GM19193 (cell line): ENCODE measurements at regions not wholly inside any gene's neighbourhood (a gene's known extent, or its start where the extent isn't known, plus 50 kb on each side); places are given as distances from the start of the nearest gene placed in this dataset.
A peak's percentile ranks its signal among the peaks of the same experiment; 100 is the strongest.

ENCODE experiments used
- POLR2A ChIP-seq: IDR thresholded peaks from 4 replicates; pipeline ENCODE4 v1.6.1; 2011; ENCODE audit not compliant: insufficient read depth, insufficient read length; ENCODE audit errors: extremely low read depth

DNA sequence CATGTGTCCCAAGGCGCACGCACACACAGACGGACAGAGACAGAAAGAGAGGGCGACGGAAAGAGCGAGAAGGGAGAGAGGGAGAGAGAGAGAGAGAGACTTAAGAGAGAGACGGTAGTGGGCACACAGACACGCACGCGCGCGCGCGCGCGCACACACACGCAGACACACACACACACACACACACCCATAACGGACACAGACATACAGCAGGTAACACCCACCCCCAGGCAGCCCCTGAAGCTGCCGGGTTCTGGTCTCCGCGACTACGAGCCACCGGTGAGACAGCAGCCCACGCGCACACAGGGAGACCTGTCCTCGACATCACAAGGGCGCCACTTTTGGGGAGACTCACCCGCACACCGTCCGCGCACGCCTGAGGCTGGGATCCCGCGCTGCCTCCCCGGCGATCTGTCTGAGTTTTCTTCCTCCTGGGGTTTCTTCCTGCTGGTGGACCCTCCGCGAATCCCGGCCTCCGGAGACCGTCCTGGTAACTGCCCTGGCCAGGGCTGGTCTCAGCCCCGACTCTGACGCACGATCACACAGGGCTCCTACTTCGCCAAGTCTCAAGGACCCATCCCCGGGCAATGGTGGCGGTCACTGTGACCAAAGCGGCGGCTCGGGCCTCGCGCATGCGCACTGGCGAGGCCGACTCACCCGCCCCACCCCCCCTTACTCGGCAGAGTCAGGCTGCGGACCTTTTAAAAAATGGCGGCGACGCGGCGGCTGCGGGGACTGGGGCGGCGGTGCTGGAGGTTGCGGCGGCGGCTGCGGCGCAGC is 750.7 kb downstream of the SPATA31A1 start:
- TF ChIP-seq POLR2A = peak; percentile 30
